ENCODE measurements at regions not wholly inside any gene's neighbourhood (a gene's known extent, or its start where the extent isn't known, plus 50 kb on each side); places are given as distances from the start of the nearest gene placed in this dataset.

DNA sequence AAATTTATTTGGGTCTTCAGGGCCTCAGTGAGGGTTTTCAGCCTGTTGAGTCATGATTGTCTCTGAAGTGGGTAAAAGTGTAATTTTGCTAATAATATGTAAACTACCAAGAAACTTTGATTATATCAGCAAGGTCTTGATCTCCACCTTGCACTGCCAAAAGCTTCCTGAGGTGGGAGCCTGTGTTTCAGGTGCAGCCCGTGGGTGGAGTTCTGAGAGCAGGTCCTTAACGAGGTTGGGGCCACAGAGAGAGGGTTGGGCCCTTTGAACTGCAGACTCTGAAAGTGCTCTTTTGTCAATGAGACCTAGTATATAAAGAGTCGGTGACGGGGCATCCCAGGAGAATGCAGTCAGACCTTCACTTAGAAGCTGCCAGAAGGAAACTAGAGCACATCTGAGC lies 129.7 kb upstream of the MAP3K4 start:
- FAIRE-seq (no peak), DNase-seq (ENCODE audit: low read depth, low spot score) (no peak)
- Histone ChIP-seq H3K9me3 (replicated peaks; ENCODE audit: control insufficient read depth, insufficient read depth, low read length) (no peaks in the 10 kb centered on the region), H3K4me1 (ENCODE audit: control insufficient read depth, extremely low read depth, insufficient read depth, low read length) (no peaks in the 10 kb centered on the region), H2AFZ (ENCODE audit: low read depth, low read length) (no peak overlapping the region), H3K36me3 (ENCODE audit: control insufficient read depth in 2 of 2, extremely low read depth in 1 of 2, insufficient read depth in 2 of 2, low read length in 2 of 2) (no peaks in the 10 kb centered on the region), H3K4me2 (ENCODE audit: insufficient read depth, low read length) (no peak overlapping the region), H3K4me3 (replicated peaks in 1 of 3; ENCODE audit: insufficient read depth in 1 of 3, low read depth in 1 of 3, low read length in 3 of 3) (no peak overlapping the region), H3K79me2 (ENCODE audit: control insufficient read depth, insufficient read depth, low read length) (no peaks in the 10 kb centered on the region), H3K27me3 (ENCODE audit: control insufficient read depth in 2 of 2, insufficient read depth in 2 of 2, low read length in 2 of 2) (no peaks in the 10 kb centered on the region), H3K9me1 (replicated peaks; ENCODE audit: control insufficient read depth, extremely low read depth, insufficient read depth, low read length) (no peaks in the 10 kb centered on the region), H3K27ac (ENCODE audit: insufficient read depth, low read depth, low read length) (no peak overlapping the region), H3K9ac (replicated peaks; ENCODE audit: extremely low read depth, insufficient read depth, low read length) (no peak overlapping the region), H4K20me1 (replicated peaks; ENCODE audit: control insufficient read depth, extremely low read depth, insufficient read depth, low read length) (no peaks in the 10 kb centered on the region)
- no TSS peak for BruUV-seq (replicated peaks)
- dilution Hi-C loops (cut with MboI; ENCODE audit: extremely low pct_ligation_motif_present, low sequenced_read_pairs) (no loop called here), intact Hi-C loops (cut with micrococcal nuclease) (no loop called here)
- ChIA-PET CTCF (no interaction called here), POLR2A (no interaction called here)
- TF ChIP-seq EZH2 (IDR thresholded peaks at IDR 0.05; ENCODE audit: borderline replicate concordance, low read depth, low read length, severe bottlenecking): no peak

DNA sequence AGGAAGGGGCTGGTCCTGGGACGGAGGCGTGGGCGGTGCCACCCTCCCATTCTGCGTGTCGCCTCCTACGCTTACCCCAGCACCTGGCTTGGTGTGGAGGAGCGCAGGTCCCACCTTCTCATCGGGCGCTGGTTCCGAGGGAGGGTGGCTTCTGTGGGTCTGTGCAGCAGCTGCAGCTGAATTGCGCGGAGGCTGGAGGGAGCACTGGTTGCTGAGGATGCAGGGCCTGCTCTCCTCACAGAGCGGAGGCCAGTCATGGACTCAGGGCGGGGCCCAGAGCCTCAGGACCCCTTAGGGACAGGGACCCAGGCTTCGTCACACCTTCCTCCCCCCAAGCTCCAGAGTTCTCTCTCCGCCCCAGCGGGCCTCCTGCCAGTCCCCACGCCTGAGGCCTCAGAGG lies 127.8 kb upstream of the MAP3K4 start:
- no TSS peak for BruUV-seq (replicated peaks)
- no peak overlapping the region for H3K9ac ChIP-seq (replicated peaks; ENCODE audit: extremely low read depth, insufficient read depth, low read length)
- H3K36me3 ChIP-seq (ENCODE audit: control insufficient read depth in 2 of 2, extremely low read depth in 1 of 2, insufficient read depth in 2 of 2, low read length in 2 of 2): no peaks in the 10 kb centered on the region
- H3K4me1 ChIP-seq (ENCODE audit: control insufficient read depth, extremely low read depth, insufficient read depth, low read length): no peaks in the 10 kb centered on the region
- dilution Hi-C loops (cut with MboI; ENCODE audit: extremely low pct_ligation_motif_present, low sequenced_read_pairs): no loop called here
- no peaks in the 10 kb centered on the region for H3K27me3 ChIP-seq (ENCODE audit: control insufficient read depth in 2 of 2, insufficient read depth in 2 of 2, low read length in 2 of 2)
- DNase-seq (ENCODE audit: low read depth, low spot score) (no peak), FAIRE-seq (no peak)
- H3K79me2 ChIP-seq (ENCODE audit: control insufficient read depth, insufficient read depth, low read length): no peaks in the 10 kb centered on the region
- H3K4me3 ChIP-seq (replicated peaks in 1 of 3; ENCODE audit: insufficient read depth in 1 of 3, low read depth in 1 of 3, low read length in 3 of 3): no peak overlapping the region
- H3K4me2 ChIP-seq (ENCODE audit: insufficient read depth, low read length): no peak overlapping the region
- ChIA-PET POLR2A (no interaction called here), CTCF (no interaction called here)
- no peak overlapping the region for H2AFZ ChIP-seq (ENCODE audit: low read depth, low read length)
- no peaks in the 10 kb centered on the region for H3K9me3 ChIP-seq (replicated peaks; ENCODE audit: control insufficient read depth, insufficient read depth, low read length)
- TF ChIP-seq POLR2AphosphoS5 (IDR thresholded peaks at IDR 0.05; ENCODE audit: insufficient read depth, low read depth, low read length): no peak
- H3K9me1 ChIP-seq (replicated peaks; ENCODE audit: control insufficient read depth, extremely low read depth, insufficient read depth, low read length): no peaks in the 10 kb centered on the region
- no peaks in the 10 kb centered on the region for H4K20me1 ChIP-seq (replicated peaks; ENCODE audit: control insufficient read depth, extremely low read depth, insufficient read depth, low read length)
- H3K27ac ChIP-seq (ENCODE audit: insufficient read depth, low read depth, low read length): no peak overlapping the region
- intact Hi-C loops (cut with micrococcal nuclease): no loop called here

All from endothelial cell of umbilical vein (primary cell).